Ishikawa (cell line): ENCODE measurements at regions not wholly inside any gene's neighbourhood (a gene's known extent, or its start where the extent isn't known, plus 50 kb on each side); places are given as distances from the start of the nearest gene placed in this dataset.

Experiments used
- CEBPB ChIP-seq: IDR thresholded peaks from 2 replicates; pipeline ENCODE4 v1.6.1; 2012
- CREB1 ChIP-seq: IDR thresholded peaks from 2 replicates; pipeline ENCODE4 v1.6.1; 2012; ENCODE audit warnings: low read depth
- EGR1 ChIP-seq: IDR thresholded peaks from 2 replicates; pipeline ENCODE4 v1.6.1; 2012
- EP300 ChIP-seq: IDR thresholded peaks from 2 replicates; pipeline ENCODE4 v1.6.1; 2012; ENCODE audit warnings: borderline replicate concordance
- FOXM1 ChIP-seq: IDR thresholded peaks from 2 replicates; pipeline ENCODE4 v1.6.1; 2012; ENCODE audit warnings: low read depth, borderline replicate concordance
- MAX ChIP-seq: IDR thresholded peaks from 2 replicates; pipeline ENCODE4 v1.6.1; 2012
- NFIC ChIP-seq: IDR thresholded peaks from 2 replicates; pipeline ENCODE4 v1.6.1; 2012
- RAD21 ChIP-seq: IDR thresholded peaks from 2 replicates; pipeline ENCODE4 v1.6.1; 2012; ENCODE audit warnings: low read depth
- TAF1 ChIP-seq: IDR thresholded peaks from 2 replicates; pipeline ENCODE4 v1.6.1; 2012; ENCODE audit warnings: low read depth, mild to moderate bottlenecking
- TCF12 ChIP-seq: IDR thresholded peaks from 2 replicates; pipeline ENCODE4 v1.6.1; 2012; ENCODE audit warnings: low read depth
- TEAD4 ChIP-seq: IDR thresholded peaks from 2 replicates; pipeline ENCODE4 v1.6.1; 2012
- YY1 ChIP-seq: IDR thresholded peaks from 2 replicates; pipeline ENCODE4 v1.6.1; 2012; ENCODE audit warnings: low read depth
- ZBTB7A ChIP-seq: IDR thresholded peaks from 2 replicates; pipeline ENCODE4 v1.6.1; 2012; ENCODE audit warnings: low read depth
- TF ChIP-seq, protein P1 (sequence below): IDR thresholded peaks from 2 replicates; pipeline ENCODE4 v1.6.1; 2012; ENCODE audit warnings: low read depth, mild to moderate bottlenecking
- TF ChIP-seq, protein P2 (sequence below): IDR thresholded peaks from 2 replicates; pipeline ENCODE4 v1.6.1; 2012

DNA sequence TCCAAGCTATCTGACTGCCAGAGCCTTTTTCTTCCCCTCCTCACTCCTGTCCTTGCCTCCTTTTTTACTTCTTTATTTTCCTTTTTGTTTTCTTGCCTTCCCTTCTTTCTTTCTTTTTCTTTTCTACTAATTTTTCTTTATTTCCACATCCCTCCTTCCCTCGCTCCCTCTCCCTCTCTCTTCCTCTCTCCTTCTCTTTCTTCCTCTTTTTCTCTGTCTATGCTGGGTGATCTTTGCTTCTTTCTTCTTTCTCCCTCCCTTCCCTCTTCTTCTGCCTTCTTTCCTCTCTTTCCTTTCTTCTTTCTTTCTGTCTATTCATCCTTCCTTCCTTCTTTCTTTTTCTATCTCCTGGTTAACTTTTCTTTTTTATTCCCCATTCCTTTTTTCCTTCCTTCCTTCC, 564.8 kb downstream of the NSUN3 start:
- TF ChIP-seq RAD21 (no peak), NFIC (no peak), YY1 (no peak), MAX (no peak), FOXM1 (no peak), TEAD4 (no peak), EGR1 (no peak), CEBPB (no peak)
- TF ChIP-seq, protein P1, sequence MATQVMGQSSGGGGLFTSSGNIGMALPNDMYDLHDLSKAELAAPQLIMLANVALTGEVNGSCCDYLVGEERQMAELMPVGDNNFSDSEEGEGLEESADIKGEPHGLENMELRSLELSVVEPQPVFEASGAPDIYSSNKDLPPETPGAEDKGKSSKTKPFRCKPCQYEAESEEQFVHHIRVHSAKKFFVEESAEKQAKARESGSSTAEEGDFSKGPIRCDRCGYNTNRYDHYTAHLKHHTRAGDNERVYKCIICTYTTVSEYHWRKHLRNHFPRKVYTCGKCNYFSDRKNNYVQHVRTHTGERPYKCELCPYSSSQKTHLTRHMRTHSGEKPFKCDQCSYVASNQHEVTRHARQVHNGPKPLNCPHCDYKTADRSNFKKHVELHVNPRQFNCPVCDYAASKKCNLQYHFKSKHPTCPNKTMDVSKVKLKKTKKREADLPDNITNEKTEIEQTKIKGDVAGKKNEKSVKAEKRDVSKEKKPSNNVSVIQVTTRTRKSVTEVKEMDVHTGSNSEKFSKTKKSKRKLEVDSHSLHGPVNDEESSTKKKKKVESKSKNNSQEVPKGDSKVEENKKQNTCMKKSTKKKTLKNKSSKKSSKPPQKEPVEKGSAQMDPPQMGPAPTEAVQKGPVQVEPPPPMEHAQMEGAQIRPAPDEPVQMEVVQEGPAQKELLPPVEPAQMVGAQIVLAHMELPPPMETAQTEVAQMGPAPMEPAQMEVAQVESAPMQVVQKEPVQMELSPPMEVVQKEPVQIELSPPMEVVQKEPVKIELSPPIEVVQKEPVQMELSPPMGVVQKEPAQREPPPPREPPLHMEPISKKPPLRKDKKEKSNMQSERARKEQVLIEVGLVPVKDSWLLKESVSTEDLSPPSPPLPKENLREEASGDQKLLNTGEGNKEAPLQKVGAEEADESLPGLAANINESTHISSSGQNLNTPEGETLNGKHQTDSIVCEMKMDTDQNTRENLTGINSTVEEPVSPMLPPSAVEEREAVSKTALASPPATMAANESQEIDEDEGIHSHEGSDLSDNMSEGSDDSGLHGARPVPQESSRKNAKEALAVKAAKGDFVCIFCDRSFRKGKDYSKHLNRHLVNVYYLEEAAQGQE, result no peak

GRCh38 chr3:94643400-94643799, 580.5 kb downstream of the NSUN3 start:
- no peak for TF ChIP-seq YY1
- TF ChIP-seq EP300, result no peak
- TF ChIP-seq FOXM1, result no peak
- no peak for TF ChIP-seq RAD21
- TF ChIP-seq CREB1, result no peak
- TF ChIP-seq TCF12, result no peak
- TF ChIP-seq CEBPB, result no peak
- no peak for TF ChIP-seq MAX
- TF ChIP-seq TEAD4, result no peak
- no peak for TF ChIP-seq EGR1
- no peak for TF ChIP-seq TAF1
- no peak for TF ChIP-seq NFIC
- TF ChIP-seq, protein P1, result no peak

- TF ChIP-seq CREB1 (no peak), EP300 (no peak), TAF1 (no peak)
These were observed 582.9 kb downstream of the NSUN3 start for GRCh38 chr3:94645790-94646189.

DNA sequence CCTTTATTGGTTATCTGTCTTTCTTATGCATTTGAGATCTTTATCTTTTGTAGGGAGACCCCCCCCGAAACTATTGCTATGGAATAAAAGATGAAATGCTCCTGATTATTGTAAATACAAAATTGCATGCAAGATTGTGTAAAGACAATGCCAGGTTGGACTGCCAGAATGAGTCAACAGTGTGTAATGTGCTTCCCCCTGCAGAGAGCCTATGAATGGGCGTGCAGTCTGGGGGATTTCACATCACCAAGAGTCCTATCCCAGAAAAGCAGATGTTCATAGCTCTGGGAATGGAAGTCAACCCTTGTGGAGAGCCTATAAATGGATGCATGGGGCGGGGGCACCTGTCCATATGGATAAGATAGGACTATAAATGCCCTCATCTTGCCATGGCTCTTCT, 584.3 kb downstream of the NSUN3 start:
- TF ChIP-seq TCF12 (peak; percentile 80), FOXM1 (no peak; the same call in none of the 2 replicates), TAF1 (no peak), YY1 (no peak), EP300 (peak; percentile 86), CEBPB (peak; percentile 33; the same call in 1 of the 2 replicates), EGR1 (no peak), RAD21 (0 out of 2 replicates have a peak, but pooled peaks have one; percentile 3), NFIC (peak; percentile 85), TEAD4 (peak; percentile 81), CREB1 (no peak), ZBTB7A (no peak), MAX (peak; percentile 27; the same call in 1 of the 2 replicates)
- TF ChIP-seq, protein P1, result no peak
- TF ChIP-seq, protein P2, sequence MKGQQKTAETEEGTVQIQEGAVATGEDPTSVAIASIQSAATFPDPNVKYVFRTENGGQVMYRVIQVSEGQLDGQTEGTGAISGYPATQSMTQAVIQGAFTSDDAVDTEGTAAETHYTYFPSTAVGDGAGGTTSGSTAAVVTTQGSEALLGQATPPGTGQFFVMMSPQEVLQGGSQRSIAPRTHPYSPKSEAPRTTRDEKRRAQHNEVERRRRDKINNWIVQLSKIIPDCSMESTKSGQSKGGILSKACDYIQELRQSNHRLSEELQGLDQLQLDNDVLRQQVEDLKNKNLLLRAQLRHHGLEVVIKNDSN, result no peak; the same call in 1 of the 2 replicates

- TF ChIP-seq, protein P1, result no peak
- no peak for TF ChIP-seq MAX
- TF ChIP-seq RAD21, result no peak
- TF ChIP-seq EP300, result no peak
These were observed 591.2 kb downstream of the NSUN3 start for GRCh38 chr3:94654096-94654495.
